ENCODE measurements at regions not wholly inside any gene's neighbourhood (a gene's known extent, or its start where the extent isn't known, plus 50 kb on each side); places are given as distances from the start of the nearest gene placed in this dataset.

- DNase-seq (ENCODE audit: low spot score), result no peak
Measured at GRCh38 chr13:99911965-99912566, 59.5 kb downstream of the ZIC5 start.

DNA sequence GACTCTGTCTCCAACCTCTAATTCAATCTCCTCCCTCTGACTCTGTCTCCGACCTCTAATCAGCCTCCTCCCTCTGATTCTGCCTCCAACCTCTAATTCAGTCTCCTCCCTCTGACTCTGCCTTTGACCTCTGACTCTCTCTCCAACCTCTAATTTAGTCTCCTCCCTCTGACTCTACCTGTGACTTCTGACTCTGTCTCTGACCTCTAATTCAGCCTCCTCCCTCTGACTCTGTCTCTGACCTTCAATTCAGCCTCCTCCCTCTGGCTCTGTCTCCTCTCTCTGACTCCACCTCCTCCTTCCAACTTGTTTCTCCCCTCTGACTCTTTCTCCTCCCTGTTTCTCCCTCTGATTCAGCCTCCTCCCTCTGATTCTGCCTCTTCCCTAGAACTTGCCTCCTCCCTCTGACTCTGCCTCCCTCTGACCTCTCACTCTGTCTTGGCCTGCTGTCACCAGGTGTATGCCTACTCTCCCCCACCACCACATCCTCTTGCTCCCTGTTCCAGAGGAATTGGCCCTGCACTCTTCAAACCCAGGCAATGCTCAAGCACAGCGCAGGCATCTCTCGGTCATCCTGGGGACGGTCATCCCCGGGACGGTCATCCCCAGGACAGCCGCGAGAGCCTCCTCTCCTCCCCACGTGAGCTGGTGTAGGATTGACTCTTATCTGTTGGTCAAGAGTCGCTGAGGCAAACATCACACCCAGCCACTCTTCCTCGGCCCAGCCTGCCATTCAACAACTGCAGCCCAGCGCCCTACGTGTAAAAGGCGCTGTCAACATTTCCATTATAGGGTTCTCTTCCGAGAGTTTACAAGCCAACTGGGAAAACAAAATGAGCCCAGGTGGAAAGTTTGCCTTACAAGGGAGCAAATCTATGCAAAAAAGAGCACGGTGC is 60.2 kb downstream of the ZIC5 start:
- DNase-seq (ENCODE audit: low spot score), result no peak

DNA sequence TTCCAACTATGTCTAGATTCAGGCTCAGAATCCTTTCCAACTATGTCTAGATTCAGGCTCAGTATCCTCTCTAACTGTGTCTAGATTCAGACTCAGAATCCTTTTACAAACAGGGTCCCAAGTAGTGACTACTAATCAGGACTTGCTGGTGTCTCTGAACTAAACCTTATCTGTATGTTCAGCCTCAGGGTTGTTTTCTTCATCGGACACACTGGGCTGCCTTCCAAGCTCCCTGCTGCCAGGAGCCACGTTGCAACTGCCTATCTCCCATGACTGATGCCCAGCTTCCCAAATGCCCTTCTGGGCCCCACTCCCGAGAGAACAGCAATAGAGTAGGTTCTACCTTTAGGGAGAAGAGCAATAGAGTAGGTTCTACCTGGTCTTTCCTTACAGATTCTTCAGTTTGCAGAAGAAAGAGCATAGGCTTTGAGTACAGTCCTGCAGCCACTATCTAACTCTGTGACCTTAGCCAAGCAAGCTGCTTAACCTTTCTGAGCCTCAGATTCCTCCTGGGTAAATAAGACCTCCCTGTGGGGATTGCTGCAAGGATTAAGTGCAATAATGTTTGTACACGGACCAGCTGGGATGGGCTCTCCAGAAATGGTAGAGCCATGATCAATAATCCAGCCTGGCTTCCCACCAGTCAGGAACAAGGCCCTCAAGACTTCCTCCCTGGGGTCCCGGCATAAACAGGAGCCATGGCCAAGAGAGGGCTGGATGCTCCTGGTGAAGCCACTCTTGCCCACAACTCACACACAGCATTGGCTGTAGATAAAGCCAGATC is 61.5 kb downstream of the ZIC5 start:
- no peak for DNase-seq (ENCODE audit: low spot score)

- no peak for DNase-seq (ENCODE audit: low spot score)
Measured at GRCh38 chr13:99909097-99909835, 62.3 kb downstream of the ZIC5 start.

DNA sequence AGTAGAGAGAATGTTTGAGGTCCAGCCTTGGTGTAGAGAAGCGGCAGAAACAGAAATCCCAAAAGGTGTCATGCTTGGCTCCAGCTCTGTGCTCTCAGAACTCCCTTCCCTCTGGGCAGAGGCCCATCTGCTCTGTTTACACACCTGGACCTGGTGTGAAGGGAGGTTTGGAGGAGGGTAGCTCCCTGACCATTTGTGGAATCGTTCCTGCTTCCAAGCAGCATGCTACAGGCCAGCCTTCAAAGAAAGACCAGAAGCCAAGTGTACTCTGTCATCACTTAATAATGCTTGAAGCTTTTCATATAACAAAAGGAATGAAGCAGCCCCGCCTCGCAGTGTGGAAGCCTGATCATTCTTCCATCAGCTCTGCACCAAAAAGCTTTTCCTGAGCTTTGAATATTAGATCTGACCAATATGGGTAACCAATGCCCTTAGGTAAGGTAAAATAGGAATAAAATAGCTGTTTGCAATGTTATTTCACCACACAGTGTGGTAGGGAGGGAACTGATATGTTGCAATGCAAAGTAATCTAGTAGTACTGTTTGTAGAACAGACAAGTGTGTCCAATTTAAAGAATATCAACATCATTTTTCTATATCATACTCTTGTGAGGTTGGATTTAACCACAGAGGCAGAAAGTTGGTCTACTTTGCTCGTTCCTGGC is 63.3 kb downstream of the ZIC5 start:
- no peak for DNase-seq (ENCODE audit: low spot score)

GRCh38 chr13:99907627-99908026 is 63.9 kb downstream of the ZIC5 start:
- DNase-seq (ENCODE audit: low spot score), result no peak

DNA sequence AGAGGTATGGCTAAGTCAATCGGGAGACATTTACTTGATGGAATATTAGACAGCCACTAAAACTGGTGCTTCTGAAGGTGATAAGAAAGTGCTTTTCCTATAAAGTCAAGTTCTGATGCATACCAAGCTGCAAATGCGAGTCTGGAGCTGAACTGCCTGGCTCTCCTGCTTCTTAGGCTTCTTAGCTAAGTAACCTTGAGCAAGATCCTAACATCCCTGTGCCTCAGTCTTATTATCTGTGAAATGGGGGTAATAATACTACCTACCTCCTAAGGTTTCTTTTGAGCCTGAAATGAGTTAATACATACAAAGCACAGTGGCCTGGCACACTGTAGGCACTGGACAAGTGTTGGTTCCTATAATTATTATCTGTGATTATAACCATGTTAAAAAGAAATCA is 64.5 kb downstream of the ZIC5 start:
- no peak for DNase-seq (ENCODE audit: low spot score)

DNA sequence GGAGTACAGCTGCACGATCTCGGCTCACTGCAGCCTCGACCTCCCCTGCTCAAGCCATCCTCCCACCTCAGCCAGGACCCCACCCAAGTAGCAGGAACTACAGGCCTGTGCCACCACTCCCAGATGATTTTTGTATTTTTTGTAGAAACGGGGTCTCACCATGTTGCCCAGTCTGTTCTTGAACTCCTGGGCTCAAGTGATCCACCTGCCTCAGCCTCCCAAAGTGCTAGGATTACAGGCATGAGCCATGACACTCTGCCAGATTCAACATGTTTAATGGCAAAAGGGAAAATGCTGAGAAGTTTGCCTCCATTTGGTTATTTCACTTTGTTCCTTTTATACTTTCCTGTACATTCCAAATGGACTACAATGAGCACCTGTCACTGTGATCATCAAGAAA is 65.8 kb downstream of the ZIC5 start:
- DNase-seq (ENCODE audit: low spot score), result no peak

DNA sequence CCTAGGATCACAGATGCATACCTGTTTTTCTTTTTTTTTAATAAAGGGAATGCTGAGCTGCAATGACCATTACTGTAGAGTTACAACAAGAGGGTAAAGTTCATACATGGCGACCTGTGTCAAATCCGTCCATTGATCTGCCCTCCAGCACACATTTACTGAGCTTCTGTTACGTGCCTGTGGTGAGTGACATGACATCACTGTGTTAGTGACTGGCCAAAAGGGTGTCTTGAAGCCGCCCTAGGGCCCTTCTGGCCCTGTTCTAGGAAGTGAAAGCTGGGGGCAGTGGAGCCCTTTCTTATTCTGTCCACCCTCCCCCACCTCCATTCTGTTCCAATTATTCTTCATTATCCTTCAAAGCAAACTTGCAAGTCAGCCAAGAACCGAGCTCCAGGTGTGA is 66.3 kb downstream of the ZIC5 start:
- no peak for DNase-seq (ENCODE audit: low spot score)

- no peak for DNase-seq (ENCODE audit: low spot score)
Measured at GRCh38 chr13:99903140-99903539, 68.4 kb downstream of the ZIC5 start.

GRCh38 chr13:99902657-99903056 is 68.9 kb downstream of the ZIC5 start:
- no peak for DNase-seq (ENCODE audit: low spot score)

DNA sequence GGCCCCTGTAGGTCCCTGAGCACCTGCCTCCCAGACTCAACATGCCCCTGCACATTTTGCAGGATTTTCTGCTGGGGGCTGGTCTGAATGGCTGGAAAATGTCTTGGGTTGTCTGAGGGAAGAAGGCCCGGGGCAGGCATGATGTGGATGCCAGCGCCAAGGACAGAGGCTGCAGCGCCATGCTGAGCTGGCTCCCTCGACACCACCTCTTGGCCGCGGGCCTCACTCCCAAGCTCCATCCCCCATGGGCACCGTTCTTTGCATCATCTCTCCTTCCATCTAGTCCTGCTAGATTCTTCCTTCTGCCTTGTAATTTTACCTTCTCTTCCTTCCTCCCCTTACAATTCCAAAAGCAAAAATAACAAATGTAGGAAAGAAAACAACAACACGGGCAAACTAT is 70.6 kb downstream of the ZIC5 start:
- no peak for DNase-seq (ENCODE audit: low spot score)

DNA sequence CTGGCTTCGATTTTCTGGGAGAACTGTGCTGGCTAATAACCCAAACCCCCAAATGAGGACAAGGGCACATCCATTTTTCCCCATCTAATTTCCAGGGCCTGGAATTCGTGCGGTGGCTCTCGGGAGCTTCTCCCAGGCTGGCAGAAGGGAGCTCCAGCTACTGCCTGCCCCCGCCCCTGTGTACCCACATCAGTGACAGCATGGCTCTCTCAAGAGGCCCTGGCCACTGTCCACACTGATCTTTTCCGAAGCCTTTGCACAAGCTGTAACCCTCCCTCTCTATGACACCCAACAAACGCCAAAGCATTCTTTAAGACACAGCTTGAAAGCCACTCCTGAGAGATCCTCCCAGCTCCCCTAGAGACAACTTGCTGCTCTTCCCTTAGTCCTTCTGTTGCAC is 73.1 kb downstream of the ZIC5 start:
- no peak for DNase-seq (ENCODE audit: low spot score)

GRCh38 chr13:99897076-99897440 is 74.5 kb downstream of the ZIC5 start:
- DNase-seq (ENCODE audit: low spot score), result no peak

DNA sequence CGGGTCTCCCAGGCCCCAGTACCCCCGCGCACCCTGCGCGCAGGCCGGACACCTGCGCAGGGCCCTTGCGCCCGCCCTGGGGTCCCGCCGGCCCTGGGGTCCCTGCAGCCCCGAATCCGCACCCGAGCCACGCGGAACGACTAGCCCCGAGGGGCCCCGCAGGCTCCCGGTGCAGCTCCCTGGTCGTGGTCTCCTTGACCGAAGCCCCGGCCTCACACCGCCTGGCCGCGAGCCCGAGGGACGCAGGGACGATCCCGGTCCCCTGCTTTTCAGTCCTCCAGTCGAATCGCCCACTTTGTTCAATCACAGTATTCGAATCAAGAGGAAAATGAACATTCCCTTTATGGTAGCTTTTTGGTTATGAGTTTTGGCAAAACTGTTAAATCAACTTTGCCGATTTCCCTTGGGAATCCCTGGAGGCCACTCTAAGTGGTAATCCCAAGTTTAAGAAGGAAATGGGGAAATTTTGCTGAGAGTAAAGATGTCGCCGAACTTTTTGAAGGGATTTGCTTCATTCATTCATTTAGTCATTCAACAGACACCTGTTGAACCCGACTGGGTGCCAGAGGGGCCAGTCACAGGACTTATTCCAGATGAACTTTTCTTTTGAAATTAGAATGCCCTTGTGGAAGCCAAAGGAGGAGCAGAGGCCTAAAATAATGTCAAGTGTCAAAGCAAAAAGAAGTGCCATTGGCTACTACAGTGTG is 75.0 kb downstream of the ZIC5 start:
- no peak for DNase-seq (ENCODE audit: low spot score)

GRCh38 chr13:99895444-99896368 is 75.9 kb downstream of the ZIC5 start:
- DNase-seq (ENCODE audit: low spot score), result no peak

GRCh38 chr13:99894840-99895443 is 76.6 kb downstream of the ZIC5 start:
- no peak for DNase-seq (ENCODE audit: low spot score)

GRCh38 chr13:99894105-99894839 is 77.3 kb downstream of the ZIC5 start:
- DNase-seq (ENCODE audit: low spot score), result no peak

DNA sequence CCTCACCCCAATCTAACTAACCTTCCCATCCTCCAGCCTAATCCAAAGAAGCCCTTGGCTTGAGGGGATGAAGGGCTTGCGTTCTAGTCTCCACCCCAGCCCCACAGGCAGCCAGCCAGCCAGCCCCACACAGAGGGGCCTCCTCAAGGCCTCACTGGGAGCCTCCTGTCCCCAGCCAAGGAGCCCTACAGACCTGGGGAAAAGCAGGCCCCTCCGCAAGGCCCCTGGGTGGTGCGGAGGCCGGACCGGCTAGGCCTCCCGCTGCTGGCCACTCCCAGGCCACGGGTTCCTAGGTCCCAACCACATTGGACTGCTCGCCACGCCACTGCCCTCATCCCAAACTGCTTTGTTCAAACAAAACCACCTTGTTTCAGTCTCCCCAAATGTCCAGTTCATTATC is 78.0 kb downstream of the ZIC5 start:
- DNase-seq (ENCODE audit: low spot score), result no peak

Data from hepatic stellate cell (primary cell).